Nephron (organoid): ENCODE measurements at regions not wholly inside any gene's neighbourhood (a gene's known extent, or its start where the extent isn't known, plus 50 kb on each side); places are given as distances from the start of the nearest gene placed in this dataset.

Experiments used
- H3K27ac Mint-ChIP-seq, 3 experiments: 2 replicates each; pipeline ENCODE4 v1.8.0; 2020; ENCODE audit warnings: mixed read lengths in 3 of 3, mild to moderate bottlenecking in 2 of 3, moderate library complexity in 1 of 3
- H3K27me3 Mint-ChIP-seq: 2 replicates; pipeline ENCODE4 v1.8.0; 2021; ENCODE audit warnings: low read depth, mild to moderate bottlenecking, moderate library complexity, mixed read lengths
- H3K36me3 Mint-ChIP-seq: 2 replicates; pipeline ENCODE4 v1.8.0; 2020; ENCODE audit warnings: low read depth, mixed read lengths
- H3K4me1 Mint-ChIP-seq: 2 replicates; pipeline ENCODE4 v1.8.0; 2020; ENCODE audit warnings: mixed read lengths
- H3K4me3 Mint-ChIP-seq, 3 experiments: 2 replicates each; pipeline ENCODE4 v1.8.0; 2020; ENCODE audit warnings: mild to moderate bottlenecking in 3 of 3, mixed read lengths in 3 of 3, moderate library complexity in 2 of 3
- H3K9me3 Mint-ChIP-seq: 2 replicates; pipeline ENCODE4 v1.8.0; 2020; ENCODE audit warnings: mixed read lengths
- TF ChIP-seq, protein P1 (sequence below), 3 experiments: fragments of 200-600 bp; sonication (generic); IDR thresholded peaks; one replicate each; pipeline ENCODE4 v1.5.0; 2021; ENCODE audit warnings: antibody characterized with exemption in 3 of 3; ENCODE audit not compliant: unreplicated experiment in 3 of 3

DNA sequence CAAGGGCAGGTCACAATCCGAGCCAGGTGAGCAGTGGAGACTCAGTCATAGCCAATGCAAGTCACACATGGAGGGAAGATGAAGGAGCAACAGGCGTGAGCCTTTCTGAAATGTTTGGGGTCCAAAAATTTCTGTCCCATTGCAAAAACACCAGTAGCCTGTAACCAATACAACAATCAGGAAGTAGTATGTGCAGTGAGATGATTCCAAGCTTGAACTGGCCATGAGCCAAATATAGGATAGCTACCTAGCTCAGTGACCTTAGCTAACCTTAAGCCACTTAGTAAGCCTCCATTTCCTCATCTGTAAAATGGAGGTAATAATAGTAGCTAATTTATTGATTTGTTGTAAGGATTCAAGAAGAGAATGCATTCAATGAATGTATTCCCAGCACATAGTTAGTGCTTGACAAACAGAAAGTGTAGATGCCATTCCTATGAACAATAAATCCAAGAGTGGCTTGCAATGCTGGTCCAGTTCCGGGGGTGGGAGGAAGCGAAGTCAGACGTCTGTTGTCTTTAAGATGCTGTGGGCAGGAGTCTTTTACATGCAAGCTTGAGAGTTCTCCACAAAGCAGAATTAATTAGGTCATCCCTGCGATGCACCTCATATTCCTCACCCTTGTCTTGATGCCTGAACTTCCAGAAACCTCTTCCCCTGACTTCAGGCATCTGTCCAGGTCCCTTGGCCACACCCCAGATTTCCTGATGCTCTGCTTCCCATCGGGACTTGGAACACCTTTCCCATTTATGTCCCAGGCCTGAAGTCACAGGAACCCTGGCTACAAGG is 195.7 kb upstream of the UBL3 start:
- Mint-ChIP-seq H3K9me3 (no peaks in the 10 kb centered on the region), H3K36me3 (no peaks in the 10 kb centered on the region), H3K4me3 (no peak overlapping the region), H3K27ac (no peak overlapping the region), H3K27me3 (peaks cover 4% of the 10 kb centered on the region), H3K4me1 (no peaks in the 10 kb centered on the region)
- TF ChIP-seq, protein P1, sequence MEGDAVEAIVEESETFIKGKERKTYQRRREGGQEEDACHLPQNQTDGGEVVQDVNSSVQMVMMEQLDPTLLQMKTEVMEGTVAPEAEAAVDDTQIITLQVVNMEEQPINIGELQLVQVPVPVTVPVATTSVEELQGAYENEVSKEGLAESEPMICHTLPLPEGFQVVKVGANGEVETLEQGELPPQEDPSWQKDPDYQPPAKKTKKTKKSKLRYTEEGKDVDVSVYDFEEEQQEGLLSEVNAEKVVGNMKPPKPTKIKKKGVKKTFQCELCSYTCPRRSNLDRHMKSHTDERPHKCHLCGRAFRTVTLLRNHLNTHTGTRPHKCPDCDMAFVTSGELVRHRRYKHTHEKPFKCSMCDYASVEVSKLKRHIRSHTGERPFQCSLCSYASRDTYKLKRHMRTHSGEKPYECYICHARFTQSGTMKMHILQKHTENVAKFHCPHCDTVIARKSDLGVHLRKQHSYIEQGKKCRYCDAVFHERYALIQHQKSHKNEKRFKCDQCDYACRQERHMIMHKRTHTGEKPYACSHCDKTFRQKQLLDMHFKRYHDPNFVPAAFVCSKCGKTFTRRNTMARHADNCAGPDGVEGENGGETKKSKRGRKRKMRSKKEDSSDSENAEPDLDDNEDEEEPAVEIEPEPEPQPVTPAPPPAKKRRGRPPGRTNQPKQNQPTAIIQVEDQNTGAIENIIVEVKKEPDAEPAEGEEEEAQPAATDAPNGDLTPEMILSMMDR (IDR thresholded peaks at IDR 0.05; ENCODE audit: unreplicated experiment in 3 of 3), result no peak

DNA sequence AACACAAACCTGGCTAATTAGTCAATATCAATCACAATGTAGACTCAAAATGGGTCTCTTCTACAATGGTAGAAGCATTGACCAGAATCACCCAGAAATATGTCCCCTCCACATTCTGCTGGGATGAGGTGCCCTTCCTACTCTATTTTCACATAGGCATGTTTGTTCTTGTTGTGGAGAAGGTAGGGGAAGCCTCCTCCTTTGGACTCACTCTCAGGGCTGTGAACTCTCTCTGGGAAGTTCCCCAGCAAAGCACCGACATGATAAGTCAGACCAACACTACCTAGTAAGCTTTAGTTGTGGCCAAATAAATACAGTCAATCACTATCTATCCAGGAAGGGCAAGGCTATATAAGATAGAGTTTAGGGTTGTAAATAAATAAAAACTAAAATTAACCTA is 194.5 kb upstream of the UBL3 start:
- Mint-ChIP-seq H3K4me1 (peaks cover 4% of the 10 kb centered on the region), H3K36me3 (no peaks in the 10 kb centered on the region), H3K27ac (no peak overlapping the region), H3K4me3 (no peak overlapping the region), H3K9me3 (no peaks in the 10 kb centered on the region), H3K27me3 (peaks cover 12% of the 10 kb centered on the region)
- TF ChIP-seq, protein P1 (IDR thresholded peaks at IDR 0.05; ENCODE audit: unreplicated experiment in 3 of 3), result no peak

DNA sequence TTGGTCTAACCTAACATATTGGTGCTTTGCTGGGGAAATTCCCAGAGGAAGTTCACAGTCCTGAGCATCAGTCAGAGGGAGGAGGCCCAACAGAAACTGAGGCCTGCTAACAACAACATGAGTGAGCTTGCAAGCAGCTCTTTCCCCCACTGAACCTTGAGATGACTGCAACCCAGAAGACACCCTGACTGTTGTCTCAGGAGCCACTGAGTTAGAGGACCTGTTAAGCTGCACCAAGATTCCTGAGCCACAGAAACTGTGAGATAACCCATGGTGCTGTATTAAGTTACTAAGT is 193.2 kb upstream of the UBL3 start:
- Mint-ChIP-seq H3K27me3 (peaks cover 16% of the 10 kb centered on the region), H3K4me1 (peaks cover 17% of the 10 kb centered on the region), H3K27ac (no peak overlapping the region), H3K4me3 (no peak overlapping the region), H3K9me3 (no peaks in the 10 kb centered on the region), H3K36me3 (no peaks in the 10 kb centered on the region)
- TF ChIP-seq, protein P1 (IDR thresholded peaks at IDR 0.05; ENCODE audit: unreplicated experiment in 3 of 3), result no peak

DNA sequence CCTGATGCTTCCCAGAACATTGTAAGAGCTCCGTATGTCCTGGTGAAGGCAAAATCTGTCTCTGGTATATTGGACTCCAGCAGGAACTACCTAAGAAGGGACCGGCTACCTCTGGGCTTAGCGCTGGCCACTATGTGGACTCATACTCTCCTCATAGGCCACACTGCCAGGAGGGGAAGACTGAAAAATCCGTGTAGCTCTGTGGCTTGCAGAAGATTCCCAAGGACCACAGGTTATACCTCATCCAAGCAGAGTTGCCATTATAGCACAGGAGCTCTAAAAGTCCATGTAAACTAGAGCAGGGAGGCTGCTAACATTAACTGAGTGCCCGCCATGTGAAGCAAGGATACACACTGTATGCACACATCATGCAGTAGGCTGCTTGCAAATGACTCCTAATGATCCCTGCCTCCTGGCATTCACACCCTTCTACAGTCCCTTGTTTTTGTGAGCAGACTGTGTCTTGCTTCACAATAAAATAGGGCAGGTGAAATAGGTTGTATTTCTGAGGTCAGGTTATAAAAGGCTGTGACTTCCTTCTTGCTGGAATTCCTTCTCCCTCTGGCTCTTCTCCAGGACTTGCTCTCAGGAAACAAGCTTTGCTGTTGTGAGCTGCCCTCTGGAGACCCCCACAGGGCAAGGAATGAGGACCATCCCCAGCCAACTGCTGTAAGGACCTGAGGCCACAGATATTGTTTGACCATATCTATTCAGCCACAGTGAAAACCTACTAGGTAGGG is 192.6 kb upstream of the UBL3 start:
- Mint-ChIP-seq H3K27me3 (peaks cover 21% of the 10 kb centered on the region), H3K4me1 (peaks cover 19% of the 10 kb centered on the region), H3K4me3 (no peak overlapping the region), H3K9me3 (no peaks in the 10 kb centered on the region), H3K36me3 (no peaks in the 10 kb centered on the region), H3K27ac (no peak overlapping the region)
- TF ChIP-seq, protein P1 (IDR thresholded peaks at IDR 0.05; ENCODE audit: unreplicated experiment in 3 of 3), result no peak

DNA sequence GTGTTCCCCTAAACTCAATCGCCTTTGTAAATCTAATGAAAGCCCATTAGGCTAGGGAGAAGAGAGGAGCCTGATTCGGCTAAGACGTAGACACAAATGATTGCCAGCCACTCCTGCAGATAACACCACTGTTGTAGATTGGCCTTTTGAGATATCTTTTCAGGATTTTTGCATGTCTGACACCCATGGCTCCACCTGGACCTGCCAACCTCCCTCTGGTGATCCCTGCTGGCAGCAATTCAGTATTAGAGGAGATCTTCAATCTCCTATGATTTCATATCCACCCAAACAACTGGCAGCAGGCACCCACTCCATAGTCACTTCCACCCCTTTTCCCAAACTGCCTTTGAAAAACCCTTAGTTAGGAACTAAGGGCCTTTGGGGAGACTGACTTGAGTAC is 191.9 kb upstream of the UBL3 start:
- TF ChIP-seq, protein P1 (IDR thresholded peaks at IDR 0.05; ENCODE audit: unreplicated experiment in 3 of 3), result no peak
- Mint-ChIP-seq H3K4me1 (peaks cover 19% of the 10 kb centered on the region), H3K4me3 (no peak overlapping the region), H3K27ac (no peak overlapping the region), H3K36me3 (no peaks in the 10 kb centered on the region), H3K9me3 (no peaks in the 10 kb centered on the region), H3K27me3 (peaks cover 21% of the 10 kb centered on the region)
